Activated T-cell treated with anti-CD3 and anti-CD28 coated beads for 48 hours (primary cell): ENCODE measurements at regions not wholly inside any gene's neighbourhood (a gene's known extent, or its start where the extent isn't known, plus 50 kb on each side); places are given as distances from the start of the nearest gene placed in this dataset.

Experiments
- DNase-seq: peaks from one replicate; pipeline ENCODE4 v3.0.0-alpha.2; 2020; ENCODE audit warnings: low read depth

DNA sequence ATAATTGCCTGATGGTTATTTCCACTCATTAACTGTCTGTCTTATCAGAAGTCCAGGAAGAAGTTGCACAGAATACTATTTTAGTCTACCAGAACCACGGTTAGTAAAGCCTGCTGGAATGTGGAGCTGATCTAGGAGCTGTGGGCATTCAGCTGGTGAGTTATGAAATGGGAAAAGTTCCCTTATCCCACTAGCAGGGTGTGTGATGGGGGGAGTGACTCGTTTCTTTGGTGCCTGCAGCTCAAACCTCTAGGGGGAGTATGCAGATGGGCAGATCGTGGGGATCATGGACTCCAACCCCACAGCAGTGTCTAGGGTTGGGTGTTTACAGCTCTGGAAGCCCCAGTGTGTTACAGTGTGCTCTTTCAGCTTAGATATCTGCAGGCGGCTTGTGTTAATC is 305.7 kb upstream of the BOD1L1 start:
- no peak for DNase-seq

DNA sequence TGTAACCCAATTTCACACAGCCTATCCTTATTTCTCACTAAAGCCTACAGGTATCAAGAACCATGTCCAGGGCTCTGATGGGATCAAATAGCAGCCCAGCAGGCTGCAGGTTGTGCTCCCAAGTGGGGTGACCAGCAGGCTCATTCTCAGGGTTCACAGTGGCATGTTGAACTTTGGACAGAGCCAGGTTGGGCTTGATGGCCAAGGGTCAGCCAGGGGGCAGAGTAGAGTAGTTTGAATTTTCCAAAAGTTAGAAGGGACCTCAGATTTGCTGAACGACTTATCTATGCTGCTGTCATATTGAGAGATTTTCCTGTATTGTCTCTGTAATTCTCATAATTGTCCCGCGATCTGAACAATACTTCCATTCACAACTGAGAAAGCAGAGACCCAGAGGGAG is 310.8 kb upstream of the BOD1L1 start:
- no peak for DNase-seq

- no peak for DNase-seq
Observed at GRCh38 chr4:13940921-13941320, 313.4 kb upstream of the BOD1L1 start.

DNA sequence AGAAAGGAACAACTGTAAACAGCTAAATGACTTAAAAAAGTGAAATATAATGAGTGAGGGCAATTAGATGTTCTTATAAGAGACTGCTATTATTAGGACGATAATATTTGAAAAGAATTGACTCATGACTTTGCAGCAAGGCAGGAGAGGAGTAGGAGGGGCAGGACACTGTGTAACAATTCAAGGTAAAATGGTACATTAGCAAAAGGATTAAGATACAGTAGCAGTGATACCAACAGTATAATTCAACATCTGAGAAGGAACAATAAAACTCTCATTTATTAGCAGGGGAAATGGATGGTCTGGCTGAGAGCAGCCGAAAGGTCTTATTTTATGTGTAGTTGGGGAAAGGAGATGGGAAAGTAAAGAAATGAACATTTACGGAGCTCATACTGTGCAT is 315.5 kb upstream of the BOD1L1 start:
- no peak for DNase-seq

DNA sequence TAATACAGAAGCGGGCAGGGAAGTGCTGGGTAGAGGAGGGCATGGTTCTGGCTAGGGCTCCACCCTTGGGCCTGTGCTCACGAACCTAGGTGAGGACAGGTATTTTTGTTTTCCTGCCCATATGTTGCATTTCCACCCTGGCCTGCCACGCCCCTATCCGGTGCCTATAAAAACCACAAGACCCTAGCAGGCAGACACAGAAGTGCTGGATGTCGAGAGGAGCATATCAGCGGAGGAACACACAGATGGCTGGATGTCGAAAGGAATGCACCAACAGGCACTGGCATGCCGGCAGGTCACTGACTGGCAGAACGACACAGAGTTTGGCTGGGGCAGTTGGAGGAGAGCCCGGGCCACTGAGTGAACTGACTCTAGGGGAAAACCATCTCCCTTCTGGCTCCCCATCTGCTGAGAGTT is 316.6 kb upstream of the BOD1L1 start:
- DNase-seq: no peak

DNA sequence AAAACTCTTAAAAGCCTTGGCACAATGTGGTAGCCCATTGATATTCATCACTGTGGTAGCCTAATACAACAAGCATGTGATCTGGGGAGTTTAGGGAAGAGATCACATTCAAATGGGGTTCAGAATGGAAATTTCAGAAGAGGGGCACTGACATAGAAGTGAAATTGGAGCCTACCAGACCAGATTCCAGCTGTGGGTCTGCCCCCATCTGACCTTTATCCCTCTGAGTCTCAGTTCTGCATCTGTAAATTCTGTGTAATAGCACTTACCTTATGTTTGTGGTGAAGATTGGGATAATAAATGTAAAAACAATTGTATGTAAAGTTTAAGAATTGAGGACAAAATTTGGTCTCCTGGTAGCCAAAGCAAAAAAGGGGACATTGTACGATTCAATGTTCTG is 320.4 kb upstream of the BOD1L1 start:
- no peak for DNase-seq

- DNase-seq: no peak
Observed at GRCh38 chr4:13950491-13950890, 323.0 kb upstream of the BOD1L1 start.

DNA sequence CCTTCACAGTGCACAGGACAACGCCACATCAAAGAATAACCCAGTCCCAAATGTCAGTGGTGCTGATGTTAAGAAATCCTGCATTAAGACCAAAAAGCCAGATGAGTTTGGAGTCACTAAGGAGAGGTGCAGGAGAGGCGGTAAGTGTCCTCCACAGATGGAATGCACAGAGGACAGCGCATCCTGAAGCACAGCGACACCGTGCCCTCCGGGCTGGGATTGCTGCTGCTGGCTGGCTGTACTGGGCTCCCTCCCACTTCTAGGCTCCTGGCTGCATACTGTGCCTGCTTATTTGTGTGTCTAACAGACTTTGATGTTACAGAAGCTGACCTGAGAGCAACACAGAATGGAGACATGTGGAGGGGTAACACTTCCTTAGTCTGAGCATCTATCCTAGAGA is 325.6 kb upstream of the BOD1L1 start:
- DNase-seq: no peak

GRCh38 chr4:13955551-13955950 is 328.0 kb upstream of the BOD1L1 start:
- DNase-seq: no peak

DNA sequence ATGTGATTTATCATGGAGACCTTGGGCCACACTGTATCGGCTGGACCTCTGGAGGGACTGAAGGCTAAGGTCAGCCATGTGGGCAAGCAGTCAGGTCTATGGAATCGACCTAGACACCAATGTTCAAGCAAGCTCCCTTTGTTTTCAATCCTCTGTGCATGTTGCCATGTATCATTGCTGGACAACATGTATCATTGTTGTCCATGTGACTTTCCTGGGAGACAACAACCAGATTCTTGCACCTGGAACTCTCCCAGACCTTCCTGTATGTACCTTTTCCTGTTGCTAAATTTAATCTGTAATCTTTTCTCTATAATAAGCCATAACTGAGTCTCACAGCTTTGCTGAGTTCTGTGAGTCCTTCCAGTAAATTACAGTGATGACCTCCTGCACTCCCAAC is 329.4 kb upstream of the BOD1L1 start:
- no peak for DNase-seq

GRCh38 chr4:13957871-13958270 is 330.3 kb upstream of the BOD1L1 start:
- no peak for DNase-seq

- DNase-seq: no peak
Observed at GRCh38 chr4:13963601-13964000, 336.1 kb upstream of the BOD1L1 start.

DNA sequence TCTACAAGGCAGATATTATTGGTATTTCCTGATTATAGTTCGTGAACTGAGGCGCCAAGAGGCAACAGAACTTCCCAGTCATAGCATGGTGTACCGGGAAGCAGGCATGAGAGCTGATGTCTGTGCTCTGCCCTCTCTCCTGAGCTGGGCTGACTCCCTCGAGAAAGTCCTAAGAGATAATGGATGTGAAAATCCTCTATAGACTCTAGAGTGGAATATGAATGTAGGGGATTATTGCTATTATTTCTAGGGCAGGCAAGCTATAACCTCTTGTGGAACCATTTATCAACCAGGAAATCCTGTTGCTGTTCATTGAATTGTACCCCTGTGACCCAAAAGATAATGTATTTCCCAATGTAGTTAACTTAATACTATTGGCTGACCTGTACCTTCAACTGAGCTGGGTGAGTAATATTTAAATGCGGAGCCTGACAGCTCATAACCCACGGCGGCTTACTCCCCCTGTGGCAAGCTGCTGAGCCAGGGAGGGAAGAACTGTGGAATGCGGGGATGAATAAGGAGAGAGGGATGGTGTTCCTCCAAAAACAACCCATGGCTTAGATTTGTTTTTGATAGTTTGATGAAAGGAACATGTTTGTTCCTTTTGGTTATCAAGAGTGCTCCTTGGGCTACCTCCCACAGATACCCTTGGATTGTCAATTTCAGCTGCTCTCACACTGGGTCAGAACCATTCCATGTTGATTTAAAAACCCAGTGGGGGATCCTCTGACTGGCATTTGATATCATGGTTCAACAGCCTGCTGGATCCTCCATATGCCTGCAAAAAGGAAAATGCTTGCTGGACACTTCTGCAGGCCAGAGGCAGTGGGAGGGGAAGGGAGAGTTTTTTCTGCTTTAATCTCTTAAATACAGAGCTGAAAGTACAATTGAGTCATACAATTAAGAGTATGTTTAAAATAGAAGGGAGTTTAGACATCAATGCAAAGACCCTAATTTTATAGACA is 339.0 kb upstream of the BOD1L1 start:
- DNase-seq: no peak

- no peak for DNase-seq
Observed at GRCh38 chr4:13968723-13969122, 341.2 kb upstream of the BOD1L1 start.

DNA sequence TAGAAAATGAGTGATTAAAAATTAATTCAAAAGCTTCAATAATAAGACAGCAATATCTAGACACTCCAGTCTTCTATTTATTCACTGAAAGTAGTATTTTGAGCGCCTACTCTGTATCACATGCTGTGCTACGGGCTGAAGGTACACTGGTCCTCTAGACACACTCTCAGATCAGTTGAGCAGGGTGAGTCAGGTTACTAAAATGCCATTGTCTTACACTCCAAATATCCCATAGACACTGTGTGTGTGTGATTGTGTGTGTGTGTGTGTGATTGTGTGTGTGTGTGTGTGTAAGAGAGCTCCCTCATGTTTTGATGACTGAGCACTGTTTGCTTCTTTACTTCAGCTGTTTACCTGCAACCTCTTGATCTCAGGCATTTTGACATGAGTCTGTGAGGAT is 342.8 kb upstream of the BOD1L1 start:
- DNase-seq: no peak

- DNase-seq: no peak
Observed at GRCh38 chr4:13977746-13978145, 350.2 kb upstream of the BOD1L1 start.

GRCh38 chr4:13980317-13981310 is 353.1 kb upstream of the BOD1L1 start:
- DNase-seq: no peak

GRCh38 chr4:13981499-13981898 is 354.0 kb upstream of the BOD1L1 start:
- DNase-seq: no peak

DNA sequence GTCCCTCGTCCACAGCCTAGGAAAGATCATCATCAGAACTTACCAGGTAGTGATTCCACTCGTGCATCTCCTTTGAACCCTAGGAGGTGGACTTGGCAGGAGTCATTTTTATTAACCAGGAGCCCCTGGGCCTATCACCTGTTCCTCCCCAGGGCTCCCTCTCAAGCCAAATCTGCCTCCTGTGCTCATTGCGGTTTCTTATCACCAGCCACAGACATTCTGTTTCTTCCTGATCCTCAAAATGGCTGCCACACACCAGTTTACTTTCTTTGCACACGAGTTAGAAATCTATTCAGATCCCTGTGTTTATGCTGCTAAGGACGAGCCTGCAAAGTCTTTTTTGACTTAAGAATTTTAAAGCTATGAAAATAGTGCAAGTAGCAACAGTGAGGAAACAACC is 354.5 kb upstream of the BOD1L1 start:
- DNase-seq: no peak

DNA sequence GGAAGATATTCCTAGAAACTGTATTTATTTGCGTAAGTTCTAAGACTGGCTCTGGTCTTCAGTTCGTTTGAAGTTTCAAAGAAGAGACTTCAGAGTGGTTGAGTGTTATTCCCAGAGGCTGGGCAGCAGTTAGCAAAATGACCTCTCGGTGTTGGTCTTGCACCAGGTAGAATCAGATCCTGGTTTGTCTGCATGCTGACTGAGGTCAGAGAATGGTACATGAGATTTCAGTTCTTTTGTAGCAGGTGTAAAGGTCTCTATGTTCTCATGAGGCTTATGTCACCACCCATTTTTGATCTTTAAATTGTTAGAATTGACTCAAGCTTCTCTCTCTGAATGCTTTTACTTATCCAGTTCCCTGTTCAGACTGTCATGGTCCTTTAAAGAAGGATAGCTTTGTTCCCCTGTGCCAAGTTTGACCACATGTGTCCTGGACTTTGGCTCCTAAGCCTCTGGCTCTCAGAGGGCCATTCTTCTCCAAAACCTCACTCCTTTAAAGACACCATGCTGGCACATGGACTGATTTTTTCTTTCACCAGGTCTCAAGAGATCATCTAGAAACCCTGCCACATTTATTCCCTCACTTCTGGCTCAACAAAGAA is 355.8 kb upstream of the BOD1L1 start:
- no peak for DNase-seq

DNA sequence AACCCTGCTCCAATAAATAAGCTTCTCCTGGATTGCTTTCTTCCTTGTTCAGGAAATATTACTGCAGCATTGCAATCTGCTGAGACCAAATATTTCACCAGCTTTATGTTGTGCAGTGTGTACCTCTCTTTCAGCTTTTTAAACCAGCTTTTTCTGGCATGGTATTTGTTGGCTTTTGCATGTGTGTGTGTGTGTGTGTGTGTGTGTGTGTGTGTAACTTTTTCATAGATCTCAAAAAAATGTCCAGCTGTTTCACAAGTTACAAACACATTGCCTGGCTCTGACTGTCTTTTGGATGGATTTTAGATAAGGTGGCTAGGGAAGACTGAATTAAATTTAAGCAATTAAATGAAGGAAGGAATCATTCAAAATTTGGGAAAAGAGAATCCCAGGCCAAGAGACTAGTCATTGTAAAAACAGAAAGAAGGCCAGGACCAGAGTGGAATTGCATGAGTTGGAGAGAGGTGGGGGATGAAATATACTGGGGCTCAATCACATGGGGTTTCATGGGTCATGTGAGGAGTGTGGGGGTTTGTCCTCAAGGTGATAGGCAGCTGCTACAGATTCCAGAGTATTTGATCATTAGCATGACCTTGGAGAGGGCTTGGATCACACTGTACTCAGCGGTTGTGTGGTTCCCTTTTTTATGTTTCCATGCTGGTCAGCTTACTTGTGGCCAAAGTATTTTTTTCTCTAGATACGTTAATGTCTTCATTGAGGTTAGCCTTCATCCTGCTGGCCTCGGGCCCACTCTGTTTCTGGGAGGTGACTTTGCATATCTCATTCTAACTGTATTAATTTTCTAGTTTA is 357.7 kb upstream of the BOD1L1 start:
- no peak for DNase-seq

DNA sequence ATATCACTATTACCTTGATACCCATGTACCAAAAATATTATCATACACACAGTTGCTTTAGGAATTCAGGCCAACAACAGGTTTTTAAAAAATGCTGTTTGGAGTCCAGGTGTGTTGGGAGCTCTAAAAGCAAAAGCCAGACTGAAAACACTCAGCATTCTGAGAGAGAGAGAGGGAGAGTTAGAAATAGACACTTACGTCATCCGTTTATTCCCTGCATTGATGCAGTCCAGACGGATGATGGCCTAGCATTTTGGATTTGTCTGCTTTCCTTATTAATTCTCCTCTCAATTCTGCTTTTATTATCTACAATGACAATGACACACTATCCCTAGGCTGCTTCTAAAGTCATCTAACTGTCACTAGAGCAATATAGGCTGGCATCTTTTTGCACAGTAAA is 358.3 kb upstream of the BOD1L1 start:
- no peak for DNase-seq
